ENCODE measurements at regions not wholly inside any gene's neighbourhood (a gene's known extent, or its start where the extent isn't known, plus 50 kb on each side); places are given as distances from the start of the nearest gene placed in this dataset.
"Not testable (repeated sequence)": the region's sequence is repeated elsewhere in the genome, so short reads cannot be mapped to it uniquely, and the experiment has no call there.

DNA sequence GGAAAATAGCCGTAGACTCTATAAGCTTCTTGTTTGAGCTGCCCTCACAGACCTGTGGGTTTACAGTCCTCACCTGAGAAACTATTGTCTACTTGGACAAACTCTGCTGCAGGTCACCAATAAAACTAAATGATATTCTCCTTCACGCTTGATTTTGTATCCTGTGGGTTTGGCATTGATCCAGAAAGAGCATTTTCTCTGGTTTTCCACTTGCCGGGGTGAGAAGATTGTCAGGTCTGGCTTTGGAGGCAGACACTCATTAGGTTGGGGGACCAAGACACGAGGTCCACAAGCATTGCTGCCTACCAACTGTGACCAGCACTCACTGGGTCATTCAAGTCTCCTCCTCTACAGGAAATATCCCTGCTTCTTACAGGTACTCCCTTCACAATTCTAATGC, 68.5 kb downstream of the CDC14C start:
- no peak for DNase-seq

DNA sequence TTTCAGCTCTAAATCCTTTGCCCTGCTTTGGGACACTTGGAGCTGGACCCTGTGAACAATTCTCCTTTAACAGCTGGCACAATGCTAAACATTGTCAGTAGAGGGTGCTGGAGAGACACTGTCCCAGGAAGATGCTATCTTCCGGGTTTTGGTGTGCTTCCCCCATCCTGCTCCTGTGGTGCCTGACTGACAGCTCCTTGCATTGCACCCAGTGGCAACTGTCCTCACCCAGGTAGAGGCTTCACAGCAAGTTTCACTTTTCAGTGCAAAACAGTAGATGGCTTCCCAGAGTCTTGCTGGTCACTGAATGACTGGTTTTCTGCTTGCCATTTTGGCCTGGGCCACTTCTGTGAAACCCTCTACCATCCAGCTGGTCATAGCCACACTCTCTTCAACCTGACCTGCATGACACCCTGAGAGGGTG, 77.3 kb downstream of the CDC14C start:
- DNase-seq = no peak

DNA sequence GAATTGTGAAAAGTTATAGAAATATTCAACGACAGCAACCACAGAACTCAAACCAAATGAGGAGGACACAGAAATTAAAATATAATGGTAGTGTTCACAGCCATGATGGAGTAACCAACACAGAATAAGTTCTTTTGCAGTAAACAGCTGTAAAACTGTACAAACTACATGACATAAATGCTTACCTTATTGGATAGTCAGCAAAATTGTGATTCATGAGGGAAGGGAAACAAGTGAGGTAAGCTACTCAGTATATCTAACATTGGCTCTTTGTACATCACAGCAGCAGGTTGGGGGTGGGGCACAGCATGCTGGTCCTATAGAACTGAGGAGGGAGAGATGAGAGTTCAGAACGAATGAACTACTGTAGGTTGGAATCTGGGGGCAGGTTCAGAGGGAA, 86.4 kb downstream of the CDC14C start:
- DNase-seq = no peak

DNA sequence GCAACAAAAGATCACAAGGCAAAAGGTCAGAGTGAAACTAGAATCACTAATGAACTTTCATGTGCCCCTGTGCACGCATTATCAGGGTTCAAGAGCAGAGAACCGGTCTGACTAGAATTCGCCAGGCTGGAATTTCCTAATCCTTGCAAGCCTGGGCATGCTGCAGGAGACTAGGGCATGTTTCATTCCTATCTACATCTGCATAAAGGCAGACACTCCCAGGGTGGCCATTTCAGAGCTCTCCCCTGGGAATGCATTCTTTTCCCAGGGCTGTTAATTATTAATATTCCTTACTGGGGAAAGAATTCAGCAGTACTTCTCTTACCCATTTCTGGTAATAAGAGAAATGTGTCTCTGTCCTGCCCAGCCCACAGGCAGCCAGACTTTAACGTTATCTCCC, 90.5 kb downstream of the CDC14C start:
- no peak for DNase-seq

DNA sequence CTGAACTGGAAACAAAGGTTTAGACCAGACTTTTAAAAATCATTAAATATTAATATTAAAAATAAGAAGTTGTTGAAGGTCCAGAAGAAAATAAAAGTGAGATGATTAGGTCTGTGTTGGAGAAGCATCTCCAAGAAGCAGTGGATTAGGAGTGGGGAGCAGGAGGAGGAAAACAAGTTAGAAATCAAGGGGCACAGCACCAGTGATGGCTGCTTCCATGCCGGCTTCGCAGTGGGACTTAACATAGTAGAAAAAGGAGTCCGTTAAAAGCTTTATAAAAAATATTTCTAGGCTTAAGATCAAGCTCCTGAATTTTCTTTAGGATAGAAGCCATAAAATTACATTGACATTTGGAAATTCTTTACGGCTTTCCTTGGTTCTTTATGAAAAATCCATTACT, 95.8 kb downstream of the CDC14C start:
- DNase-seq = no peak

DNA sequence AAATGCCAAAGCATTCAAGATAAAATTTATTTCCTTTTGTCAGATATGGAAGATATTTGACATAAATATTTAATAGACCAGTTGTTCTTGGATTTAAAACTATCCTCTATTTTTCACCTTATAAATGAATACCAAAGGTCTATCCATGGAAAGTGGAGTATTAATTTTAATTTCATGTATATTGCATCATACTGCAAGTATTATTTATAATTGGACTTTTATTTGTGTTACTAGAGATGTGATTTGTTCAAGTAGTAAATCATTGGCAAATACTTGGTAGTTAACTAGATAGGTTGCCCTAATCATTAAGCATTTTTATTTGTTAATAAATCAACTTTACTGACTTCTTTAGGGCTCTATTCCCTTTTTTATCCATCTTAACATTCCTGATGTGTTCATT, 98.1 kb downstream of the CDC14C start:
- DNase-seq = no peak

DNA sequence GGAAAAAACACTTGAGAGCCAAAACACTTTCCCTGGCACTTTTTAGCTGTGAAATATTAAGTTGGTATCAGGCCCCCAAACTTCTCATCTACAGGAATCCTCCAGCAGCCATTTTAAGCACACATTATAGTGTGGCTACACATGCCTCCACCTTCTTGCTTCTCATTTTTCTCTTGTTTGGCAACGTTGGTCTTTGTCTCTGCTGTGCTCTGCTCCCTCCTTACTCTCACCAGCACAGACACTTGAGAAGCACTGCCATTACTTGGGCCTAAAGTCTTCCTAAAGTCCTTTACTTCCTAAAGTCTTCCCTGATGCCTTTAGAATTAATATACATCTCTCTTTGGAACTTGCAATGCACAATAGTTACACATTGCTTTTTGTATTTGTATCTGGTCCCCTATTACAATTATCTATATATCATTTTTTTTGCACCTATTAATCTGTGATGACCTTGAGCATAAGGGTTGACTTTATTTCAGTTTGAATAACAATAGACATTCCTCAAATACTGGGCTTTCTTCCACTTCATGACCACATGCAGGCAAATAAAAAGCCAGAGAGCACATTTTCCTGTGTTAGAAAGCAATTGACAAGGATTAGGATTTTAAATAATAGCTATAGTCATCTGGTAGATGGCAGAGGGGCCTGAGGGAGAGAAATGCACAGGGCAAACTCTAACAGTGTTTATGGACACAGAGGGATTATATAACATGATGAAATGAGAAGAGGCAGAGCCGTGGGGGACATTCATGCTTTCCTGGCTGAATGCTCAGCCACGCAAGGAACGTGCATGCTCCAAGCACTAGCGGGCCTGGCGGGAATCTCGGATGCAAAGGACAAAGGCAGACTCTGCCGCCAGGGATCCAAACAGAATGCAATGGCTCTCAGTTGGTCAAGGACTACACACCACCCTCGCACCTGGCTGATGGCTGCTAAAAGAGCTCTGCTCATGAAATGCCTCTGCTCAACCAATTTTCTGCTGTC, 99.3 kb downstream of the CDC14C start:
- no peak for DNase-seq

DNA sequence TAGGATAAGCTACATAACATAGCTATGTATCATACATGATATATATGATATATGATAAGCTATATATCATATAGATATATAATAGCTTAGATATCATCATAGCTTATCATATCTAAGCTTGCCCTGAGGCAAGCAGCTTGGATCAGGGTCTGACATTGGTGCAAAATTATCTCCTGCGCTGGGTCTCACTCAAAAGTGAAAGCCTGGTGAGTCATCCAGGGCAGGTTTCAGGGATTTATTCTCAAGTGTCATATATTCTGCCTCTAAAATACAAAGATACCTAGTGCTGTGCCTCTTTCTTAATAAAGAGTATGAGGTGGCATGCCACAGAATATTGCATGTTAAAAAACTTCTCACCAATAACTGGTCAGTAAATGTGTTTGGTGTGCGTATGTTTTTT, 105.9 kb downstream of the CDC14C start:
- DNase-seq = no peak

DNA sequence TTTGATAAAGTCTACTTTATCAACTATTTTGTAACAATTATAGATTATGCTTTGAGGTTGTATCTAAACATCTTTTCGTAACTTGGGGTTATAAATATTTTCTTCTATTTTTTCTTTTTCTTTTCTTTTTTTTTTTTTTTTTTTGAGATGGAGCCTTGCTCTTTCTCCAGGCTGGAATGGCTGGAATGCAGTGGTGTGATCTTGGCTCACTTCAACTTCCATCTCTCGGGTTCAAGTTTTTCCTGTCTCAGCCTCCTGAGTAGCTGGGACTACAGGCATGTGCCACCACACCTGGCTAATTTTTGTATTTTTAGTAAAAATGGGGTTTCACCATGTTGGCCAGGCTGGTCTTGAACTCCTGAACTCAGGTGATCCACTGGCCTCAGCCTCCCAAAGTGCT, 108.8 kb downstream of the CDC14C start:
- not testable (repeated sequence) for DNase-seq

DNA sequence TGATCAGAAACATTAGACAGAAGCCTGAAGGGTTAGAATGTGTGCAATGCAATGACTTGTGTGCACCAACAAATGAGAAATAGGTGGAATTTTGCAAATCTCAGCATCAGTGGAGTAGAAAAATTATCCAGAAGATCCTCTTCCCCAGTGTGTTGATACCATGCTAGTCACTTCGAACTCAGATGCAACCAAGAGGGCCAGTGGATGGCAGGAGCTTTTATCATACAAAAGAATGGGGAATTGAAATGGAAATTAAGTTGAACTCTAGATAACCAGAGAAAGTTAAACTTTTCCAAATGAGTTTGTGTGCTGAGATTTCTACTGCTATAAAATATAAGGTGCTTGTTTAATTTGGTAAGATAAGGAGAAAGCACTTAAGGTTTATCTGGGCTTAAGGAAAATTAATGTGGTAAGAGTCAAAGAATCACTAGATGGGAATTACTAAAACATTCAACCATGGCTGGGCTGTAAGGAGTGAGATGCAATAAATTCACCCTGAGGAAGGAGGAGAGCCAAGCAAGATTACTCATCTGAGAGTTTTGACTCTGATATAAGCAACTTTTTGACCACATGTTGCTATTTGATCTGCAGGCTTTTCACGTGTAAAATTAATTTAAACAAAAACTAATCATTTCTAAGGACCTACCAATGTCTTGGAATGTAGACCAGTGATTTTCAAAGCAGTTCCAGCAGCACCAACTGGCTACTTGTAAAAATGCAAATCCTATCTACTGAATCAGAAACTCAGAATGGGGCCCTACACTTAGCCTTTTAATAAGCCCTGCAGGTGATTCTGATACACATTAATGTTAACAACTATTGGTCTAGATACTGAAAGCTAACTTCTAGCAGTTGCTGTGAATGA, 113.2 kb downstream of the CDC14C start:
- no peak for DNase-seq

DNA sequence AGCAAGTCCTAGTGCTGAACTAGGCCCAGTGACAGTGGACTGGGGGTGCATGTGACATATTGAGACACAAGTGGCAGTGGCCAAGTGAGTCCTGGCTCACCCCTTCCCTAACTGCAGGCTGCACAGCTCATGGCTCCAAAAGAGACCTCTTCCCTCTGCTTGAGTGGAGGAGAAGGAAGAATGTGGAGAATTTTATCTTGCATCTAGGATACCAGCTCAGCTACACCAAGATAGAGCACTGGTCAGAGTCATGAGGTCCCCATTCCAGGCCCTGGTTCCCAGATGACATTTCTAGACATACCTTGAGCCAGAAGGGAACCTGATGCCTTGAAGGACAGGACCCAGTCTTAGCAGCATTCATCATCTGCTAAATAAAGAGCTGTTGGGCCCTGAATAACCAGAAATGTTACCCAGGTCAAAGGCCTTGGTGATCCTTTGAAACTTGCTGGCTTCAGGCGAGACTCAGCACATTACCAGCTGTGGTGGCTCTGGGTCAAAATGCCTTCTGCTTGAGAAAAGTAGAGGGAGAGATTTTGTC, 114.5 kb downstream of the CDC14C start:
- no peak for DNase-seq

DNA sequence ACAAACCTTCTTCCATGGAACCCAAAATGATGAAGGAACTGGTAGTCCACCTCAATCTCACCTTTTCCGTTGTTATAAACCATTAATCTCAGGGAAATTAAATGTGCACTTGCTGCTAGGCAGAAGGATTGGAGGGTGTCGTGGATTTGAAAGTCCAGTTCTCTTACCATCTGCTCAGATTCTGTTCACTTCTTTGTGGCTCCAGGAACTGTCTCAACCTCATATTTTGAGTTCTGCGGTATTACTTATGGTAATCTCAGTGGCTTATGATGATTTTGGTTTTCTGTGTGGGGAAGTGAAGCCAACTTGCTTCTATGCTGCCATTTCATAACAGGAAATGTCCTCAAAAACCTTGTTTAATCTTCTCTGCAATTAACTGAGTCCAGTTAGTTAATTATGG, 136.4 kb downstream of the CDC14C start:
- DNase-seq = no peak

DNA sequence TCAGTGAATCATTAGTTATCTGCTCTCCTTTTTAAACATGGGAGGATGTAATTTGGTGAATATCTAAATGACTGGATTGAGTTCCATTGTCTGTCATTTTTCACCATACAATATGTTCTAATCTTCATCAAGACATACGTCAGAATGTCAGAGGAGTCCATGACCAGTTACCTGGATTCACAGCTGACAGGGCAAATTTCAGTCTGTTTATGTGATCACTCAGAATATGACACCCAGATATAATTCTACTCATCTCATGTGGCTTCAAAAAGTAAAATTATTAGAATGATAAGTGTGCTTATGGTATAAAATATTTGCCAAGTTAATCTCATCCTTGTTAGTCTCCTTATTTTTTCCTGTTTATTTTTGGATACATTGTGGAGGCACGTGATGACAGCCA, 150.2 kb downstream of the CDC14C start:
- no peak for DNase-seq

DNA sequence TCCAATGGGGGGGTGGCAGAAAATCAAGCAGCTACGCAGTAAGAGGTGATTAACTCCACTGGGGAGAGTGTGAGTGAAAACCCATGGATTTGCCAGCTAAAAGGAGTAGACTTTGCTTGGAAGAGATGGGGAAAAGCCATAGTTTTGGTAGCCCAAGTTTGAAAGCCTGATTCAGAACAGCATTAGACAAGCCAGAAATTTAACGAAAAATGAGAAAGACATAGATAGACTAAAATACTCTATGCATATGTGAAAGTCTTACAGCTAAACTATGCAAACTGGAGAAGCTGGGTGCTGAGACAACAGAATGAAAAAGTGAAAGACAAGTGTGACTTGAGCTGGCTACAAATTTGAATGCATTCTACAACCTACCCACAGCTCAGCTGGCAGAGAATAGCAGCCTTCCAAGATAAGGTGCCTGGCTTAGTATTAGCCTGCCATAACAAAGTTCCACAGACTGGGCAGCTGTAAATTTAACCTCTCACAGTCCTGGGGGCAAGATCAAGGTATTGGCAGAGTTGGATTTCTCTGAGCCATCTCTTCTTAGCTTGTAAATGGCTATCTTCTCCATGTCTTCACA, 156.6 kb downstream of the CDC14C start:
- no peak for DNase-seq

DNA sequence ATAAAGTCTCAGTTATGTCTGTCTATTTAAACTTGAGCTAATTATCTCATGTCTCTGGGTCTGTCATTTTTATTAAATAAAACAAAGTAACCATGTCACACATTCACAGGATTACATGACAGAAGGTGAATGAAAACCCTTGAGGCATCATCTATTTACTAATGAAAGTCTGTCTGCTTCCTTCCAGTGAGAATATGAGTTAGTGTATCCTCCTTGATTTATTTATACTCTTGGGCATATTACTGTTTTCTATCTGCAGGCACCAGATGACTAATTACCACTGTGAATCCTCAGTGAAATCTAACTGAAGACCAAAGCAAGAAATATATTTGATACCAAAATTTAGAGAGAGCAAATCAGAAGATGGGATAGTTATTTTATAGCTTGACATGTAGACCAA, 163.7 kb downstream of the CDC14C start:
- DNase-seq = no peak

DNA sequence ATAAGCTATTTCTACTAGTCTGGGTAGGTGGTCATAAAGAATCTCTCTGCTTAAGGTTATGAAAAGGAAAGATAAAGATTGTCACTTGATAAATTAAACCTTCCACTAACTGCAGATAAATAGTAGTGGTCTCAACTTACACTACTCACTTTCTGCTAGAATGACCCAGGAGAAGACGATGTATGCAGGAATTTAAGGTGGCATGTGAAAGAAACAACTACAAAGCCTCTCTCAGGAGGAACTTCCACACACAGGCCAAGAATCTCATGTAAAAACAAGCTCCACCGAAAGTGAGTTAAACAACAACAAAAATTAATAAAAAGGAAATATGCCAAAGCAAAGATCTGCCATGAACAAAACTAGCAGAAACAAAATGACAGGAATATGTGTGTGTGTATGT, 165.4 kb downstream of the CDC14C start:
- DNase-seq = no peak

DNA sequence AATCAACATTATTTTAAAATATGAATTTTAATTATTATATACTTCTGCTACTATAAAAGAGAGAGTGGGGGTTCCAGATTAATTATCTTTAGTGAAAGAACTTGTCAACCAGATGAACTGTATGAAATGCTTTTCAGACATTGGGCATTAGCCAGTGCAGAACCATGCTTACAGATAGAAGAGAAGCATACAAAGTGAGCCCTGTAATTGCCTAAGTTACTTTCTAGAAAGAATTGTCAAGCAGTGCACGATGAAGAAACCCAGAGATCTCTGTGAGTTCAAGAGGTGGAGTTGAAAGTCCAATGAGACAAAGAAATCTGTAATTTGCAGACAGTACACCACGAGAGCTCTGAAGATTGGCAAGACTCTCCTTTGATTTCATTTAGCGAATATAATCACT, 166.7 kb downstream of the CDC14C start:
- DNase-seq = no peak

DNA sequence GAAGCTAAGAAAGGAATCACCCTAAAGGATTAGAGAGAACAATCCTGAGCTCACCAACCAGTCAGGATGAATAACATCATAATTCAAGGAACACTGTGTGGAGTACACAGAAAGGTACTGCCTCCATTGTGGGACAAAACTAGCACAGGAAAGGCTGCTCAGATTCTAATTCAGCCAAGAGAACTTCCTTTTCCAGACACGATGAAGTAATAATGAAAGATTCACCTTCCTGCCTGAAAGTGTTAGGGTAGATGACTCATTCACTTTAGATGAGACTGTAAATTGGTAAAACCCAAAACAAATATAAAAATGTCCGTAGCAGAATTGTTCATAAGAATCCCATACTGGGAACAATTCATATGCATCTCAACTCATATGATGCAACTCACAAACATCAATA, 167.2 kb downstream of the CDC14C start:
- no peak for DNase-seq

DNA sequence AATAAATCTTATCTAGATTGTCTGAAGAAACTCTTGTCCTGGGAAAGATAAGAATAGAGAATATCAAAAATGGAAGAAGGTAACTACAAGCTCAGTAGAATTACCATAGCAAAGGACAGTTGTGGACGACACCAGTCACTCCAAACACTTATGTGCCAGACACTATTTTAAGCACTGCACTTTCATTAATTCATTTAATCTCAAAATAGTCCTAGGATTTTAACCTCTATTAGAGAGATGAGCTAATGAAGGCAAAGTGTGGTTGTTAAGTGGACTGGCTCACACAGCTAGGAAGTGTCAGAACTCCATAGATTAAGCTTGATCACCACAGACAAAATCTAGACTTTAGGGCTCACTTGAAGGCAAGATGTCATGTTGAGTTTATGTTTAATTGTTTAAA, 168.9 kb downstream of the CDC14C start:
- DNase-seq = no peak

DNA sequence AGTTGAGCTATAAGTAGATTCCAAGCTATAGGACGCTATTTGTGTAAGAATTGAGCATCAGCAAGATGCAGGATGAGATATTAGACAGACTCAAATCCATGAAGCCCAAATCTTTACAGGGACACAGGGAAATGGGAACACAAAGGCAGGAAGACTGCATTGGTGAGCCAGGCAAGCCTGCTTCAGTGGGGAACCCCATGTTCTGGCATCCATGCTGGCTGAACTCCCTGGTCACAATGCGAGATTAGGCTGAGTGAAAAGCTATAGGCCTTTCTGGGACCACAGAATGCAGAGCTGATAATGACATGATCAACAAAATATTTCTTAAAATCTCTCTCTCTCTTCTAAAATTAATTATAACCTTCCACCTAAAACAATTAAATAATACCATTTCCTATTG, 170.5 kb downstream of the CDC14C start:
- no peak for DNase-seq

DNA sequence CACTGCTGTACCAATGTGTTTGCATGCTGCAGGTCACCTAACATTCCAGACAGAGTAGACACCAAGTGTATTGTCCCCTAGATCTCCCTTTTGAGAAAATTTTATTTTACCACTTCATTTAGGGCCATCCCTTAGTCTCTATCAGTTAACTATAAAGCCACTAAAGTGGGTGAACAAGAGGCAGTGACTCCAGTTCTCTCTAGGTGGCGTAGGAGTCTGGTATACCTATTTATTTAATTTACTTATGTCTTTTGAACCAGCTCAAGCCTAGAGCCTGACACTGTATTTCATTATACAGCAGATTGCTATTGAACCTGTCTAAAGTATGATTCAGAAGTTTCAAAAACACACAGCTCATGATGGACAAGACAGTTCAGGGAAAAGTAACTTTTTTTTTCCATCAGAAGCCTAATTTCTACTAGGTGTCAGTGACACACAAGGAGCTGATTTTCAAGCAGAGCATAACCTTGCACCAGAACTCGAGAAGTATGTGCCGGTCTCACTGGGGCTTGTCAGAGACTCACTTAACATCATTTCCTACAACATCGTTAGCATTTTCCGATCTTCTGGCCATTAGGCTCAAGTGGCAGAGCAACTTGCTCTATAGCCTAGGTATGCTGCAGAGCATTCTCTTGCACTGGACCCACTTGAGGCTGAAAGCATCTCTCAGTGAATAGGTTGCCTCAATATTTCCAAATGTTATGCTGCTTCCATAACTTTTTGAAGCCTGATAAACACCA, 175.4 kb downstream of the CDC14C start:
- no peak for DNase-seq

DNA sequence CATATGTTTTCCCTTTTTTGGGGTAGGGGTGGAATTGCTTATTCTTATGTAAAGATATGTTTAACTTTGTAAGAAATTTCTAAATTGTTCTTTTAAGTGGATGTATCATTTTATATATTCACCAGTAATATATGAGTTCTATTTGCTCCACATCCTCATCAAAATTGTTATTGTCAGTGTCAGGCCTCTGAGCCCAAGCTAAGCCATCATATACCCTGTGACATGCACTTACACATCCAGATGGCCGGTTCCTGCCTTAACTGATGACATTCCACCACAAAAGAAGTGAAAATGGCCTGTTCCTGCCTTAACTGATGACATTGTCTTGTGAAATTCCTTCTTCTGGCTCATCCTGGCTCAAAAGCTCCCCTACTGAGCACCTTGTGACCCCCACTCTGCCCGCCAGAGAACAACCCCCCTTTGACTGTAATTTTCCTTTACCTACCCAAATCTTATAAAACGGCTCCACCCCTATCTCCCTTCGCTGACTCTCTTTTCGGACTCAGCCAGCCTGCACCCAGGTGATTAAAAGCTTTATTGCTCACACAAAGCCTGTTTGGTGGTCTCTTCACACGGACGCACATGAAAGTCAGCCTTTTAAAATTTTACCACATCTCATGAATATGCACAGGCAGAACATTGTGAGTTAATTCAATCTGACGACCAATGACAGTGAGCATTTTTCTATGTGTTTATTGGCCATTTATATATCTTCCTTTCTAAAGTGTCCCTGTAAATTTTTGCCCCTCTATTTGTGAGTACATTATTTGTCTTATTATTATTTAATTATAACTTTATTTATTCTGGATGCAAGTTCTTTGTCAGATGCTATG, 176.8 kb downstream of the CDC14C start:
- not testable (repeated sequence) for DNase-seq

Measured in left hindlimb (tissue), 1 donor.